GM23338 (cell line): ENCODE measurements at regions not wholly inside any gene's neighbourhood (a gene's known extent, or its start where the extent isn't known, plus 50 kb on each side); places are given as distances from the start of the nearest gene placed in this dataset.

Experiments
- CREB1 ChIP-seq: fragments of 250-450 bp; sonication (Bioruptor Pico); IDR thresholded peaks from 2 replicates; pipeline ENCODE4 v1.5.0; 2020; ENCODE audit warnings: low read depth, mild to moderate bottlenecking, moderate library complexity
- CTCF ChIP-seq, 2 experiments: fragments of 200-600 bp in 1 of 2; sonication (generic) in 1 of 2; conservative IDR thresholded peaks; 2 replicates each; pipeline versions ENCODE4 v1.5.1 to v1.6.1; 2016 to 2017; ENCODE audit warnings: antibody characterized with exemption in 2 of 2, low read depth in 2 of 2, mild to moderate bottlenecking in 2 of 2, moderate library complexity in 1 of 2
- EZH2 ChIP-seq: fragments of 200-600 bp; sonication (generic); IDR thresholded peaks from one replicate; pipeline ENCODE4 v1.8.0; 2017; ENCODE audit warnings: antibody characterized with exemption, mild to moderate bottlenecking, low read depth; ENCODE audit not compliant: unreplicated experiment
- EZH2phosphoT487 ChIP-seq: fragments of 200-600 bp; sonication (generic); IDR thresholded peaks from one replicate; pipeline ENCODE4 v1.8.1; 2018; ENCODE audit warnings: antibody characterized with exemption; ENCODE audit not compliant: unreplicated experiment
- JUNB ChIP-seq: IDR thresholded peaks from one replicate; pipeline ENCODE4 v1.6.1; 2016; ENCODE audit warnings: antibody characterized with exemption; ENCODE audit not compliant: unreplicated experiment
- NANOG ChIP-seq: IDR thresholded peaks from 2 replicates; pipeline ENCODE4 v1.6.1; 2016; ENCODE audit warnings: antibody characterized with exemption, borderline replicate concordance
- POLR2AphosphoS5 ChIP-seq: IDR thresholded peaks from 2 replicates; pipeline ENCODE4 v1.6.1; 2016; ENCODE audit warnings: antibody characterized with exemption, low read depth
- STAT1 ChIP-seq: IDR thresholded peaks from one replicate; pipeline ENCODE4 v1.6.1; 2016; ENCODE audit warnings: antibody characterized with exemption; ENCODE audit not compliant: unreplicated experiment
- ZNF114 ChIP-seq: fragments of 250-450 bp; sonication (Bioruptor Pico); IDR thresholded peaks from 2 replicates; pipeline ENCODE4 v1.5.0; 2020; ENCODE audit warnings: mild to moderate bottlenecking, moderate library complexity
- ZNF331 ChIP-seq: fragments of 250-450 bp; sonication (Bioruptor Pico); IDR thresholded peaks from 2 replicates; pipeline ENCODE4 v1.5.0; 2020; ENCODE audit warnings: low read depth, mild to moderate bottlenecking, moderate library complexity
- ZNF462 ChIP-seq: fragments of 250-450 bp; sonication (Bioruptor Pico); IDR thresholded peaks from 2 replicates; pipeline ENCODE4 v1.5.0; 2020; ENCODE audit warnings: mild to moderate bottlenecking, moderate library complexity
- TF ChIP-seq, protein P1 (sequence below): IDR thresholded peaks from 2 replicates; pipeline ENCODE4 v1.6.1; 2016; ENCODE audit warnings: antibody characterized with exemption
- TF ChIP-seq, protein P2 (sequence below): IDR thresholded peaks from one replicate; pipeline ENCODE4 v1.6.1; 2018; ENCODE audit warnings: antibody characterized with exemption; ENCODE audit not compliant: unreplicated experiment

DNA sequence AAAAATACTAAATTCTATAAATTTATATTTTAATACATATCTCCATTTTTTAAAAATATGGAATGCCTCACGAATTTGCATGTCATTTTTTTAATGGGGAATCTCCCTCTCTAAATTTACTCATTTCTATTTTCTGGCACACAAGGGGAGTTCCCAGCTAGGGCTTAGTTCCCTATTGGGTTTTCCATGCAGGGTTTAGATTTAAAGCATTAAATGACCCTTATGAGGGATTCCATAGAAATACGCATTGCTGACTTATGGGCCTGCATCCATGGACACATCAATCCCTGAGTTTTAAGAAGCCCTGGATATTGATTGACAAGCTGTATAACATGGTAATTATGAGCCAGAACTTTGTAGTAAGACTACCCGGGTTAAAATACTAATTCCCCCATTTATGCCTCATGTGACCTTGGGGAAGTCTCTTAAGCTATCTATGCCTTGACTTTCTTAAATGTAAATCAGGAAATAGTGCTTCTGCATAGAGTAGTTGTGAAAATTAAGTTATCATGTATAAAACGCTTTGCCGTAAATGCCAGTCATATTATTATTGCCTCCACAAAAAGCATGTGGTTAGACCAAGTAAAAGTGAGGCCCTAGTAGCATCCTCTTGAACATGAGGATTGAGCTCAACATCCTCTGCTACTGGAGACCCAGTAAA, 78.8 kb upstream of the ANKRD1 start:
- no peak for TF ChIP-seq CTCF (conservative IDR thresholded peaks at IDR 0.05; ENCODE audit: low read depth in 2 of 2)
- no peak for TF ChIP-seq NANOG
- TF ChIP-seq EZH2 = no peak
- TF ChIP-seq ZNF331 (CRISPR knock-in tag) = no peak
- TF ChIP-seq POLR2AphosphoS5 = no peak
- TF ChIP-seq, protein P1, sequence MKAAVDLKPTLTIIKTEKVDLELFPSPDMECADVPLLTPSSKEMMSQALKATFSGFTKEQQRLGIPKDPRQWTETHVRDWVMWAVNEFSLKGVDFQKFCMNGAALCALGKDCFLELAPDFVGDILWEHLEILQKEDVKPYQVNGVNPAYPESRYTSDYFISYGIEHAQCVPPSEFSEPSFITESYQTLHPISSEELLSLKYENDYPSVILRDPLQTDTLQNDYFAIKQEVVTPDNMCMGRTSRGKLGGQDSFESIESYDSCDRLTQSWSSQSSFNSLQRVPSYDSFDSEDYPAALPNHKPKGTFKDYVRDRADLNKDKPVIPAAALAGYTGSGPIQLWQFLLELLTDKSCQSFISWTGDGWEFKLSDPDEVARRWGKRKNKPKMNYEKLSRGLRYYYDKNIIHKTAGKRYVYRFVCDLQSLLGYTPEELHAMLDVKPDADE = no peak
- no peak for TF ChIP-seq JUNB
- TF ChIP-seq EZH2phosphoT487 = no peak
- TF ChIP-seq, protein P2, sequence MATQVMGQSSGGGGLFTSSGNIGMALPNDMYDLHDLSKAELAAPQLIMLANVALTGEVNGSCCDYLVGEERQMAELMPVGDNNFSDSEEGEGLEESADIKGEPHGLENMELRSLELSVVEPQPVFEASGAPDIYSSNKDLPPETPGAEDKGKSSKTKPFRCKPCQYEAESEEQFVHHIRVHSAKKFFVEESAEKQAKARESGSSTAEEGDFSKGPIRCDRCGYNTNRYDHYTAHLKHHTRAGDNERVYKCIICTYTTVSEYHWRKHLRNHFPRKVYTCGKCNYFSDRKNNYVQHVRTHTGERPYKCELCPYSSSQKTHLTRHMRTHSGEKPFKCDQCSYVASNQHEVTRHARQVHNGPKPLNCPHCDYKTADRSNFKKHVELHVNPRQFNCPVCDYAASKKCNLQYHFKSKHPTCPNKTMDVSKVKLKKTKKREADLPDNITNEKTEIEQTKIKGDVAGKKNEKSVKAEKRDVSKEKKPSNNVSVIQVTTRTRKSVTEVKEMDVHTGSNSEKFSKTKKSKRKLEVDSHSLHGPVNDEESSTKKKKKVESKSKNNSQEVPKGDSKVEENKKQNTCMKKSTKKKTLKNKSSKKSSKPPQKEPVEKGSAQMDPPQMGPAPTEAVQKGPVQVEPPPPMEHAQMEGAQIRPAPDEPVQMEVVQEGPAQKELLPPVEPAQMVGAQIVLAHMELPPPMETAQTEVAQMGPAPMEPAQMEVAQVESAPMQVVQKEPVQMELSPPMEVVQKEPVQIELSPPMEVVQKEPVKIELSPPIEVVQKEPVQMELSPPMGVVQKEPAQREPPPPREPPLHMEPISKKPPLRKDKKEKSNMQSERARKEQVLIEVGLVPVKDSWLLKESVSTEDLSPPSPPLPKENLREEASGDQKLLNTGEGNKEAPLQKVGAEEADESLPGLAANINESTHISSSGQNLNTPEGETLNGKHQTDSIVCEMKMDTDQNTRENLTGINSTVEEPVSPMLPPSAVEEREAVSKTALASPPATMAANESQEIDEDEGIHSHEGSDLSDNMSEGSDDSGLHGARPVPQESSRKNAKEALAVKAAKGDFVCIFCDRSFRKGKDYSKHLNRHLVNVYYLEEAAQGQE = no peak
- no peak for TF ChIP-seq CREB1 (CRISPR knock-in tag)
- TF ChIP-seq STAT1 = no peak
- TF ChIP-seq ZNF114 (CRISPR knock-in tag) = no peak
- no peak for TF ChIP-seq ZNF462 (CRISPR knock-in tag)
